GM23248 (cell line): ENCODE measurements at regions not wholly inside any gene's neighbourhood (a gene's known extent, or its start where the extent isn't known, plus 50 kb on each side); places are given as distances from the start of the nearest gene placed in this dataset.

Source experiments
- DNase-seq: peaks from one replicate; pipeline ENCODE4 v3.0.0-alpha.2; 2015
- H2AFZ ChIP-seq: fragments of 200-600 bp; sonication (generic); 2 replicates; pipeline ENCODE4 v1.6.1; 2016; ENCODE audit warnings: antibody characterized with exemption
- H3F3A ChIP-seq: fragments of 200-600 bp; sonication (generic); 2 replicates; pipeline ENCODE4 v1.6.1; 2016; ENCODE audit warnings: mild to moderate bottlenecking, antibody characterized with exemption, mixed run types; ENCODE audit not compliant: insufficient read depth
- H3K27ac ChIP-seq: fragments of 200-600 bp; sonication (generic); 2 replicates; pipeline ENCODE4 v1.5.1; 2016; ENCODE audit warnings: mild to moderate bottlenecking
- H3K27me3 ChIP-seq: fragments of 200-600 bp; sonication (generic); replicated peaks from 2 replicates; pipeline ENCODE4 v1.6.1; 2016; ENCODE audit warnings: mild to moderate bottlenecking; ENCODE audit not compliant: insufficient read depth
- H3K36me3 ChIP-seq: fragments of 200-600 bp; sonication (generic); 2 replicates; pipeline ENCODE4 v1.6.1; 2016; ENCODE audit warnings: low read depth, mild to moderate bottlenecking
- H3K4me1 ChIP-seq: fragments of 200-600 bp; sonication (generic); 2 replicates; pipeline ENCODE4 v1.6.1; 2016; ENCODE audit warnings: mild to moderate bottlenecking; ENCODE audit not compliant: insufficient read depth
- H3K4me2 ChIP-seq: fragments of 200-600 bp; sonication (generic); one replicate; pipeline ENCODE4 v1.6.1; 2016; ENCODE audit warnings: mild to moderate bottlenecking; ENCODE audit not compliant: unreplicated experiment
- H3K4me3 ChIP-seq: fragments of 200-600 bp; sonication (generic); 2 replicates; pipeline ENCODE4 v1.5.1; 2016; ENCODE audit warnings: mild to moderate bottlenecking
- H3K79me2 ChIP-seq: fragments of 200-600 bp; sonication (generic); 2 replicates; pipeline ENCODE4 v1.6.1; 2016; ENCODE audit warnings: mild to moderate bottlenecking; ENCODE audit not compliant: insufficient read depth
- H3K9ac ChIP-seq: fragments of 200-600 bp; sonication (generic); 2 replicates; pipeline ENCODE4 v1.6.1; 2016; ENCODE audit warnings: mild to moderate bottlenecking
- H3K9me2 ChIP-seq: fragments of 200-600 bp; sonication (generic); 2 replicates; pipeline ENCODE4 v1.6.1; 2016; ENCODE audit warnings: mixed run types, mild to moderate bottlenecking, moderate library complexity; ENCODE audit not compliant: insufficient read depth
- H3K9me3 ChIP-seq: fragments of 200-600 bp; sonication (generic); one replicate; pipeline ENCODE4 v1.6.1; 2017; ENCODE audit warnings: low read depth
- H4K20me1 ChIP-seq: fragments of 200-600 bp; sonication (generic); 2 replicates; pipeline ENCODE4 v1.6.0; 2016; ENCODE audit not compliant: insufficient read depth
- EZH2 ChIP-seq: fragments of 200-600 bp; sonication (generic); IDR thresholded peaks from 2 replicates; pipeline ENCODE4 v1.6.1; 2018; ENCODE audit warnings: antibody characterized with exemption, mild to moderate bottlenecking; ENCODE audit not compliant: insufficient read depth, poor library complexity, severe bottlenecking
- EZH2phosphoT487 ChIP-seq: fragments of 200-600 bp; sonication (generic); IDR thresholded peaks from 2 replicates; pipeline ENCODE4 v1.6.1; 2018; ENCODE audit warnings: antibody characterized with exemption, moderate library complexity, mild to moderate bottlenecking, low read depth; ENCODE audit not compliant: insufficient read depth
- WGBS, 2 experiments: methylation state at CpG; one replicate each; pipeline ENCODE4 v1.1.6; 2015 to 2017; ENCODE audit warnings: low lambda C conversion rate in 2 of 2, low coverage in 1 of 2; ENCODE audit errors: missing lambda C conversion rate in 2 of 2; 5-methylcytosine and 5-hydroxymethylcytosine counted together
- in situ Hi-C: fragments of 300-500 bp; cut with MboI; formaldehyde crosslinking; loops from 2 replicates; pipeline ENCODE4 v1.15.0; 2020

- in situ Hi-C loops: no loop called here
- H3K9me2 ChIP-seq: no peaks in the 10 kb centered on the region
- H4K20me1 ChIP-seq: no peaks in the 10 kb centered on the region
- H3K9me3 ChIP-seq: no peaks in the 10 kb centered on the region
- H3F3A ChIP-seq: no peaks in the 10 kb centered on the region
- H3K4me2 ChIP-seq: no peak overlapping the region
- H3K27ac ChIP-seq: no peak overlapping the region
- H3K27me3 ChIP-seq: peaks cover 41% of the 10 kb centered on the region
- H3K4me3 ChIP-seq: no peak overlapping the region
- no peaks in the 10 kb centered on the region for H3K36me3 ChIP-seq
- WGBS, 2 experiments: 28 to 33% methylated on average over 10 of the region's 10 CpGs
- no peak overlapping the region for H2AFZ ChIP-seq
- TF ChIP-seq EZH2 (no peak), EZH2phosphoT487 (no peak)
- H3K79me2 ChIP-seq: no peaks in the 10 kb centered on the region
- H3K4me1 ChIP-seq: no peaks in the 10 kb centered on the region
- no peak for DNase-seq
- H3K9ac ChIP-seq: no peak overlapping the region
Observed at GRCh38 chr15:69881766-69882165, 216.0 kb downstream of the TLE3 start.

GRCh38 chr15:69883306-69883705 is 214.4 kb downstream of the TLE3 start:
- TF ChIP-seq EZH2: no peak
- no peak for TF ChIP-seq EZH2phosphoT487
- no peak overlapping the region for H2AFZ ChIP-seq
- H3K4me1 ChIP-seq: no peaks in the 10 kb centered on the region
- H3K36me3 ChIP-seq: no peaks in the 10 kb centered on the region
- no peak overlapping the region for H3K4me2 ChIP-seq
- no peaks in the 10 kb centered on the region for H3K79me2 ChIP-seq
- no peaks in the 10 kb centered on the region for H4K20me1 ChIP-seq
- DNase-seq: no peak
- in situ Hi-C loops: no loop called here
- no peaks in the 10 kb centered on the region for H3K9me2 ChIP-seq
- no peaks in the 10 kb centered on the region for H3F3A ChIP-seq
- peaks cover 41% of the 10 kb centered on the region for H3K27me3 ChIP-seq
- H3K4me3 ChIP-seq: no peak overlapping the region
- H3K9me3 ChIP-seq: no peaks in the 10 kb centered on the region
- H3K9ac ChIP-seq: no peak overlapping the region
- H3K27ac ChIP-seq: no peak overlapping the region
- WGBS, 2 experiments: 79 to 82% methylated on average over 2 of the region's 2 CpGs

GRCh38 chr15:69885173-69885955 is 212.4 kb downstream of the TLE3 start:
- in situ Hi-C loops: no loop called here
- H3K9me3 ChIP-seq: no peaks in the 10 kb centered on the region
- H3K27ac ChIP-seq: no peak overlapping the region
- H3F3A ChIP-seq: no peaks in the 10 kb centered on the region
- no peak for DNase-seq
- H3K36me3 ChIP-seq: no peaks in the 10 kb centered on the region
- H3K9ac ChIP-seq: no peak overlapping the region
- peaks cover 57% of the 10 kb centered on the region for H3K27me3 ChIP-seq
- WGBS, 2 experiments: 63 to 68% methylated on average over 19 of the region's 19 CpGs
- no peaks in the 10 kb centered on the region for H3K4me1 ChIP-seq
- H3K4me3 ChIP-seq: no peak overlapping the region
- H3K9me2 ChIP-seq: no peaks in the 10 kb centered on the region
- TF ChIP-seq EZH2: no peak
- TF ChIP-seq EZH2phosphoT487: no peak
- H4K20me1 ChIP-seq: no peaks in the 10 kb centered on the region
- H3K79me2 ChIP-seq: no peaks in the 10 kb centered on the region
- H3K4me2 ChIP-seq: no peak overlapping the region
- no peak overlapping the region for H2AFZ ChIP-seq

- TF ChIP-seq EZH2 (no peak), EZH2phosphoT487 (no peak)
- Histone ChIP-seq H3K9ac (no peak overlapping the region), H3K27me3 (peaks cover 62% of the 10 kb centered on the region), H3K36me3 (no peaks in the 10 kb centered on the region), H3K79me2 (no peaks in the 10 kb centered on the region), H3K27ac (no peak overlapping the region), H3K4me3 (no peak overlapping the region), H3F3A (no peaks in the 10 kb centered on the region), H4K20me1 (no peaks in the 10 kb centered on the region), H3K9me3 (no peaks in the 10 kb centered on the region), H2AFZ (no peak overlapping the region), H3K9me2 (no peaks in the 10 kb centered on the region), H3K4me2 (no peak overlapping the region), H3K4me1 (no peaks in the 10 kb centered on the region)
- 22 to 25% methylated on average over 4 of the region's 4 CpGs for WGBS, 2 experiments
- DNase-seq: no peak
- in situ Hi-C loops: no loop called here
Observed at GRCh38 chr15:69887009-69887408, 210.7 kb downstream of the TLE3 start.
